T-helper 2 cell treated with Interferon-gamma antibody and Interleukin-4, amounts not matched to agents 5 μg/mL and 100 μg/mL, for 36 hours (primary cell): ENCODE measurements at regions not wholly inside any gene's neighbourhood (a gene's known extent, or its start where the extent isn't known, plus 50 kb on each side); places are given as distances from the start of the nearest gene placed in this dataset.

Experiments used
- DNase-seq: peaks from one replicate; pipeline ENCODE4 v3.0.0; 2021; ENCODE audit warnings: low spot score
- H3K27ac Mint-ChIP-seq: one replicate; pipeline ENCODE4 v1.8.0; 2021; ENCODE audit warnings: mild to moderate bottlenecking, mixed read lengths
- H3K27me3 Mint-ChIP-seq: one replicate; pipeline ENCODE4 v1.8.0; 2021; ENCODE audit warnings: low read depth, mixed read lengths
- H3K36me3 Mint-ChIP-seq: one replicate; pipeline ENCODE4 v1.8.0; 2021; ENCODE audit warnings: low read depth, mixed read lengths
- H3K4me1 Mint-ChIP-seq: one replicate; pipeline ENCODE4 v1.8.0; 2021; ENCODE audit warnings: low read depth, mixed read lengths
- H3K4me3 Mint-ChIP-seq: one replicate; pipeline ENCODE4 v1.8.0; 2022; ENCODE audit warnings: mild to moderate bottlenecking, moderate library complexity, mixed read lengths
- H3K9me3 Mint-ChIP-seq: one replicate; pipeline ENCODE4 v1.8.0; 2021; ENCODE audit warnings: mixed read lengths

GRCh38 chr11:70579316-70579955 is 181.1 kb downstream of the CTTN start:
- Mint-ChIP-seq H3K9me3 (no peaks in the 10 kb centered on the region), H3K4me1 (no peaks in the 10 kb centered on the region), H3K36me3 (no peaks in the 10 kb centered on the region), H3K27ac (no peak overlapping the region), H3K27me3 (no peaks in the 10 kb centered on the region), H3K4me3 (no peak overlapping the region)
- DNase-seq = no peak

DNA sequence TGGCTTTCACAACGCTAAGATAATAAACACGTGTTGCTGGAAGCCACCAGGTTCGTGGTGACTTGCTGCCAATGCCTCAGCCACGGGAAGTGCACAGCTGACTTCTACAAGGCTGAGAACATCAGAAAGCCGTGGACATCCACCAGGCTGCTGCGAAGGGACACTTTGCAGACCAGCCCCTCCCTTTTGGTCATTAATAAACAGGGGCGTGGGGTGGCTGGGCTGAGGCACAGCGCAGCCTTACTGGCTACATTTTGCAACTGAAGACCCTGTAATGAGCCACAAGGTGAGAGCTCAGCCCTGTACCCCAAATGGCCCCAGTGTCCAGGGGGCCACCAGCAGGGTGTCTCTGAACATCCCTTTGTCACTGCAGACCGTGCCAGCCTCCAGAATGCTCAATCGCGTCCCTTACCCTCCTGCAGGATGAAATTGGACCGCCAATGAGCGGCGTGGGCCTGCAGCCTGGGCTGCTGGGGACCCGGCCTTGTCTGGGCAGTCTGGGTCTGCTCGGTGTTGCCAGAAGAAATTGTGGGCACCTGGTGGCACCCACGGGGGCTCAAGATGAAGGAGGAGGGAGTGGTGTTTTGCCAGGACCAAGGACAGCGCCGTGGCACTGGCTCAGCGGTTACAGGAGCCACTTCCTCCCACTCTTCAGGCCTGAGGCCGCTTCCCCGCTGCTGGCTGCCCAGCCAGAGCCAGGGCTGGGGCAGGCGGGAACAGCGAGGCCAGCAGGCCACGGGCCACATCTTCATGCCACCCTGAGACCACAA is 181.9 kb downstream of the CTTN start:
- H3K27me3 Mint-ChIP-seq = no peaks in the 10 kb centered on the region
- no peaks in the 10 kb centered on the region for H3K9me3 Mint-ChIP-seq
- H3K4me1 Mint-ChIP-seq = no peaks in the 10 kb centered on the region
- no peak overlapping the region for H3K27ac Mint-ChIP-seq
- no peak for DNase-seq
- H3K36me3 Mint-ChIP-seq = no peaks in the 10 kb centered on the region
- H3K4me3 Mint-ChIP-seq = no peak overlapping the region

DNA sequence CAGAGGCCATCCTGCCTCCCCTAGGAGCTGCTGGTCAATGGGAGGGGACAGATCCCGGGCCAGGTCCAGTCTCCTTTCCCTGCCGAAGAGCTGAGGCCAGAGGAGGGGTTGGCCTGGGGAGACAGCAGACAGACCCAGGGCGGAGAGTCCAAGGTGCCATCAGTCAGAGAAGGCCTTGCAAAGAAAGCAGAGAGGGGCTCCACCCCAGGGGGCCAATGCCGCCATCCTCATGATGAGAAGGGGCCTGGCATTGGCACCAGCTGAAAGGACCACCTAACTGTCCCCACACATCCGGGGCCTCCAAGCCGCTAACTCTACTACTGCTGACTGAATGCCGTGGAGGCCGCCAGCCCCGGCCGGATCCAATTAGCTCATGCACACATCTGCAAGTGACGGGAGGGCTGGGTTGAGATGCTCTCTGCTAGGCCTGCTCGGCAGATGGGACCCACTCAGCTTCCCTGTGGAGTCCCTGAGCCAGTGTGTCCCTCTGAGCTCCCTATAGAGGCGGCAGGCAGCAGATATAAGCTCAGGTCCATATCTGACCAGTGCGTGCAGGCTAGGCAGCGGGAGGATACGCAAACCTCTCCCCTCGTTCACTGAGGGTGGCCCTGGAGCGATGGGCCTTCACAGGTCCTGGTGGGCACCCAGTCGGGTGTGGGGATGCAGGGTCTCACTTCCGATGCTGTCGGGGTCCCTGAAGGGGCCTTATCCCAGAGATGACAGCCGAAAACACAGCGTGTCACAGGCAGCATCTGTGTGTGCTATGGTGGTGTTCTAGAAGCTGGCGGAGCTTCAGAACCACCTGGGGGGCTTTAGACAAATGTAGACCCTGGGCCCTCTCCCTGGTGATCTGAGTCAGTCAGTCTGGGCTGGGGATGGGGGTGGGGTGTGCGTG is 183.9 kb downstream of the CTTN start:
- H3K27me3 Mint-ChIP-seq = peaks cover 14% of the 10 kb centered on the region
- H3K4me1 Mint-ChIP-seq = no peaks in the 10 kb centered on the region
- H3K36me3 Mint-ChIP-seq = no peaks in the 10 kb centered on the region
- H3K27ac Mint-ChIP-seq = no peak overlapping the region
- DNase-seq = no peak
- no peaks in the 10 kb centered on the region for H3K9me3 Mint-ChIP-seq
- no peak overlapping the region for H3K4me3 Mint-ChIP-seq

DNA sequence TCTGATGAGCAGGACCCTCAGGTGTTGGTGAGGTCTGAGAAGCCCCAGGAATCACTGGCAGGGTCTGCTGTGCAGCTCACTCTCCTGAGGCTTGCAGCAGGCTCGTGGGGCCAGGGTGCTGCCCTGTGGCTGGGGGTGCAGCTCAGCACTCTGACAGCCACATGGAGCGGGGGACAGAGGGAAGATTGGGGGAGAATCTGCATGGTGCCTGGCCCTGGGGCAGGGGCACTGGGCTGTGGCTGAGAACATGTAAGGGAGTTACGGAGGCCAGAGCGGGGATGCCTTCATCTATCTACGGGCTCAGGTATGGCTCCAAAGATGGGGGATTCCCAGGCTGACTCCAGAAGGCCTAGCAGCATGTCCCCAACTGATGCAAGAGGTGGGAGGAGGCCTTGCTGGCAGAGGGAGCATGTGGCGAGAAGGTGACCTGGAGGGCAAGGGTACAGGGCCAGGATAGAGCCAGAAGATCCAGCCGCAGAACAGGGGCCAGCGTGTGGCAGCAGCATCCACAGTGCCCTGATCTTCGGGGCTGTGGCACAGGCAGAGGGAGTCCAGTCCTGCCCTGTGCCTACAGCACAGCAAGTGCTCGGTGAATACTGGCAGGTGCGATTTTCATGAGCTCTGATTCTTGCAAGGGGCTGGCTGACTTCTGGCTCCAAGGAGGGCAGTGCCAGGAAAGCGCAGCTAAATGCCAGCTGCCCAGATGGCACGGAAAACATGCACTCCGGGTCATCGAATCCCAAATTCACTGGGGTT is 184.7 kb downstream of the CTTN start:
- DNase-seq = no peak
- H3K27me3 Mint-ChIP-seq = peaks cover 18% of the 10 kb centered on the region
- H3K27ac Mint-ChIP-seq = no peak overlapping the region
- no peak overlapping the region for H3K4me3 Mint-ChIP-seq
- H3K36me3 Mint-ChIP-seq = no peaks in the 10 kb centered on the region
- H3K4me1 Mint-ChIP-seq = no peaks in the 10 kb centered on the region
- no peaks in the 10 kb centered on the region for H3K9me3 Mint-ChIP-seq

- DNase-seq = no peak
- no peak overlapping the region for H3K27ac Mint-ChIP-seq
- H3K36me3 Mint-ChIP-seq = no peaks in the 10 kb centered on the region
- H3K4me1 Mint-ChIP-seq = no peaks in the 10 kb centered on the region
- no peak overlapping the region for H3K4me3 Mint-ChIP-seq
- H3K9me3 Mint-ChIP-seq = no peaks in the 10 kb centered on the region
- H3K27me3 Mint-ChIP-seq = peaks cover 22% of the 10 kb centered on the region
These were observed 185.5 kb downstream of the CTTN start for GRCh38 chr11:70583781-70584218.

DNA sequence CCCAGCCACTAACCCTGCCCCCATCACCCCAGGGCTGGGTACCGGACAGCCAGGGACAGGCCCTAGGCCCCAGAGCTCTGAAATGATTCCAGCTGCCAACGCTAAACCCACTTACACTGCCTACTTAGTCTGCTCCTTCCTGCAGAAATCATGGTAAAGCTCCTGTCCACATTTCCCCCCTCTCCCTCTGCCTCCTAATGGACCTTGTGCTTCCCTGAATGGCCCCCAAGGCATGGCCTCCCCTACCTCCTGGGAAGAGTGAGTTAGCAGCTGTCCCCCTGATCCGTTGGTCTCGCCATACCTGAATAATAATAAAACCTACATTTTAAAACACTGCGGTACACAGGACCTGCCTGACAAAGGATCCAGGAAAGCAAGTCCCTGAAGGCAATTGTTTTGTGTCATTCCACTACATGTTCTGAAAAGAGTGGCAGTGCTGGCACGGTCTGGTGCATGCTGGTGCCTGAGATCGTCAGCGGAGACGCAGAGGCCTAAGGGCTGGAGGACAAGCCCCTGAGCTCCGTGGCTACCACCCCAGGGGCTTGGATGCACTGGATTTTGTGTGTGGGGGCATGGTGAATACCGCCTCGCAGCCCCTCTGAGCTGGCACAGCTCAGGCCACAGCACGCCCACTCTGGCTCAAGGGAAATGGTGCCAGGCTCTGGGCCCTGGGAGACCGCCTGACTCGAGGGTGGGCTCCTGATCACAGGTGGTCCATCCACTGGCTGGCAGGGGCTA is 186.3 kb downstream of the CTTN start:
- Mint-ChIP-seq H3K4me3 (no peak overlapping the region), H3K9me3 (no peaks in the 10 kb centered on the region), H3K27me3 (peaks cover 25% of the 10 kb centered on the region), H3K4me1 (peaks cover 2% of the 10 kb centered on the region), H3K36me3 (no peaks in the 10 kb centered on the region), H3K27ac (no peak overlapping the region)
- DNase-seq = no peak

- no peak for DNase-seq
- no peaks in the 10 kb centered on the region for H3K36me3 Mint-ChIP-seq
- H3K4me1 Mint-ChIP-seq = peaks cover 5% of the 10 kb centered on the region
- H3K4me3 Mint-ChIP-seq = no peak overlapping the region
- no peak overlapping the region for H3K27ac Mint-ChIP-seq
- peaks cover 28% of the 10 kb centered on the region for H3K27me3 Mint-ChIP-seq
- no peaks in the 10 kb centered on the region for H3K9me3 Mint-ChIP-seq
These were observed 186.9 kb downstream of the CTTN start for GRCh38 chr11:70585236-70585545.

DNA sequence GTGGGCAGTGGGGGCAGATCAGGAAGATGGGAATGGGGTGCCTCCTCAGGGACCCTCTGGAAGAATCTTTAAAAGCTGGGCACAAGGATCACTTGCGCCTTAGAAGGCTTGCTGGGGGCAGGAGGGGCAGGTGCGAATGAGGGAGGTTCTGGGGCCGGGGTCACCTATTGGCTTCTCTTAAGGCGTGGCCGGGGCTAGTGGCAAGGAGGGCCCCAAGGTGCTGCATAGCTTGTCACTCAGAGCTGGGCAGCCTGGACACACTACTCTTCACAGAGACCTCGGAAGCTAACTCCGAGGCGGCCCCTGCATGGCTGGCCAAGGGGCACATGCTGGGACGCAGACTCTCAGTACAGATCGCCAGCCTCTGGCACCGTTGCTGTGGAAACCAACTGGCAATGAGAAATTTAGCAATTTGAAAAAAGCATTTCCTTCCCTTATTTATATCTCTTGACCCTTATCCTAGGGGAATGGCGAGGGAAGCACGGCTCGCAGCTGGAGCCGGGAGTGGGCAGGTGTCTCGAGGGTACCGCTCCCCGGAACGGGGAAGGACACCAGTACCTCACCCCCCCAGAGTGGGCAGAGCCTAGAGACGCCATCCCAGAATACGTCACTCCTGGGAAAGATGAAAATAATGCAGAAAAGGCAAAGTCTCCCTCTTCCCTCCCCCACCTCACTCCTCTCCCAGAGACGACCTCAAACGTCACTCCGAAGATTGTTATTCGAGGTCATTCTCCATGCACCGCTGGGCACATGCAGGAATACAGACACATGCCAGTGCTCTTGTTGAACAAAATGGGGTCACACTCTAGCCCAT is 188.1 kb downstream of the CTTN start:
- peaks cover 11% of the 10 kb centered on the region for H3K4me1 Mint-ChIP-seq
- H3K36me3 Mint-ChIP-seq = no peaks in the 10 kb centered on the region
- no peak overlapping the region for H3K4me3 Mint-ChIP-seq
- no peak for DNase-seq
- no peaks in the 10 kb centered on the region for H3K9me3 Mint-ChIP-seq
- H3K27me3 Mint-ChIP-seq = peaks cover 36% of the 10 kb centered on the region
- no peak overlapping the region for H3K27ac Mint-ChIP-seq

GRCh38 chr11:70587075-70587389 is 188.7 kb downstream of the CTTN start:
- no peak for DNase-seq
- Mint-ChIP-seq H3K36me3 (no peaks in the 10 kb centered on the region), H3K27me3 (peaks cover 36% of the 10 kb centered on the region), H3K4me1 (peaks cover 11% of the 10 kb centered on the region), H3K9me3 (no peaks in the 10 kb centered on the region), H3K27ac (no peak overlapping the region), H3K4me3 (no peak overlapping the region)

DNA sequence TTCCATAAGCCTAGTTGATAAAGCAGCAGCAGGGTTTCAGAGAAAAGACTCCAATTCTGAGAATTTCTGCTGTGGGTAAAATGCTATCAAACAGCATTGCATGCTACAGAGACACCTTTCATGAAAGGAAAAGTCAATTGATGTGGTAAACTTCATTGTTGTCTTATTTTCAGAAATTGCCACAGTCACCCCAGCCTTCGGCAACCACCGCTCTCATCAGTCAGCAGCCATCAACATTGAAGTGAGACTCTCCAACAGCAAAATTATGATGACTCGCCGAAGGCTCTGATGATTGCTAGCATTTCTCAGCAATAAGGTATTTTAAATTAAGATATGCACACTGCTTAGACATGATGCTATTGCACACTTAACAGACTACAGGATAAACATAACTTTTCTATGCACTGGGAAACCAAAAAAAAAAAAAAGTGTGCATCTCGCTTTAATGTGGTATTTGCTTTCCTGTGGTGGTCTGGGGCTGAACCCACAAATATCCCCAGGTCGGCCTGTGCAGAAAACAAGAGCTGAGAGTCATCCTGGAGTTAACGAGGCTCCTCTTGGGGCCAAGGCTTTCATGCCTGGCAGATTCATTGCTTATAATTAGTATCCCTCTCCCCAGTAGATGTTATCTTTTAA is 192.1 kb downstream of the CTTN start:
- Mint-ChIP-seq H3K27ac (no peak overlapping the region), H3K27me3 (peaks cover 36% of the 10 kb centered on the region), H3K36me3 (no peaks in the 10 kb centered on the region), H3K4me1 (peaks cover 11% of the 10 kb centered on the region), H3K4me3 (peak overlapping the region; percentile 52), H3K9me3 (no peaks in the 10 kb centered on the region)
- peak; percentile 4 for DNase-seq

DNA sequence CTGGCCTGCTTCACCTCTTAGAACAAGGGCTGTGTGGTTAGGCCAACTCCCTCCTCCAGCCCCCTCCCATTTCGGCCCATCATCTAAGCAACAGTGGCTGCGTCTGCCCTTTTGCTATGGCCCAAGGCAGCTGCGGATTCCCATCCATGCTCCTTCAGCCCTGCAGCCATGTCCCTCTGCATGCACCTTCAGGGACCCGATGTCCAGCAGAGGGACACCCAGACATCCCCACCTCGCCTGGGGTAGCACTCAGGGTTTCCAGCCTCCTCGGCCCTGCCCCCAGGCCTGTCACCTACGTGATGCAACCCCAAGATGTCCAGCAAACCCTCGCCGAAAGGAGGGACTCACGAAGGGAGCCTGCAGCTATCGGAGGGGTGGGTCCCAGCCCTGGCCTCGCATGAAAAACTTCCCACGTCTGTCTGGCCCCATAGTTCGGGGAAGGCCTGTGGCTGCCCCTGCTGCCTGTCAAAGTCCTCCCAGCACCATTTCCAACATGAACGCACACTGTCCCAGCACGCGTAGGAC is 194.4 kb downstream of the CTTN start:
- Mint-ChIP-seq H3K27me3 (peaks cover 25% of the 10 kb centered on the region), H3K4me3 (no peak overlapping the region), H3K27ac (no peak overlapping the region), H3K4me1 (peaks cover 11% of the 10 kb centered on the region), H3K36me3 (no peaks in the 10 kb centered on the region), H3K9me3 (no peaks in the 10 kb centered on the region)
- no peak for DNase-seq

- Mint-ChIP-seq H3K27ac (no peak overlapping the region), H3K9me3 (no peaks in the 10 kb centered on the region), H3K36me3 (no peaks in the 10 kb centered on the region), H3K4me1 (peaks cover 11% of the 10 kb centered on the region), H3K4me3 (no peak overlapping the region), H3K27me3 (peaks cover 18% of the 10 kb centered on the region)
- DNase-seq = no peak
These were observed 195.2 kb downstream of the CTTN start for GRCh38 chr11:70593446-70593983.
